Stomach (tissue), 4 donors: ENCODE measurements at regions not wholly inside any gene's neighbourhood (a gene's known extent, or its start where the extent isn't known, plus 50 kb on each side); places are given as distances from the start of the nearest gene placed in this dataset.

Experiments
- EP300 ChIP-seq: sonication (generic); formaldehyde crosslinking; IDR thresholded peaks from one replicate; pipeline ENCODE4 v1.6.1; 2017; ENCODE audit warnings: antibody characterized with exemption
- POLR2A ChIP-seq, 4 donors: fragments of 450-650 bp; IDR thresholded peaks; one replicate each; pipeline ENCODE4 v1.6.1; 2016; ENCODE audit warnings: antibody characterized with exemption in 4 of 4, control low read depth in 2 of 4, mild to moderate bottlenecking in 1 of 4, moderate library complexity in 1 of 4
- TF ChIP-seq, protein P1 (sequence below), 7 experiments: fragments of 450-650 bp in 4 of 7; fragments of 200-600 bp in 3 of 7; sonication (generic) in 3 of 7; IDR thresholded peaks; one replicate each; pipeline ENCODE4 v1.5.1; 2016 to 2019; ENCODE audit warnings: antibody characterized with exemption in 7 of 7, control low read depth in 2 of 7, mild to moderate bottlenecking in 1 of 7

DNA sequence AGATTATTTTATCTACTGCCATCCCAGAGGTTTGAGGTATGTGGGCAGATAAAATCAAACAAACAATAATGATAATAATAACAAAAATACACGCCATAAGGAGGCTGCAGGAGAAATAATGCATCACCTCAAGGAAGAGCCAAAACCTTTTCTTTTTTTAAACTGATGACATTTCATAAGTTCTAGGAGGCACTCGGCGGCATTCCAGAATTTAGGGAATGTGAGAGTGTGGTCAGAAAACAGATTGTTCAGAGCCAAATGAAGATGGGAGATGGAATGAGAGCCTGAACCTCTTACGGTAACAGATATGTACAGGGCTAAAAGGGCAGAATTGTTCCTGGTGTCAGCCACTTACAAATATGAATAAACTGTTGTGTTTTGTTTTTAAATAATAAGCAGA, 615.0 kb upstream of the CHD1 start:
- no peak for TF ChIP-seq EP300
- TF ChIP-seq POLR2A (IDR thresholded peaks at IDR 0.05), result no peak
- TF ChIP-seq, protein P1, sequence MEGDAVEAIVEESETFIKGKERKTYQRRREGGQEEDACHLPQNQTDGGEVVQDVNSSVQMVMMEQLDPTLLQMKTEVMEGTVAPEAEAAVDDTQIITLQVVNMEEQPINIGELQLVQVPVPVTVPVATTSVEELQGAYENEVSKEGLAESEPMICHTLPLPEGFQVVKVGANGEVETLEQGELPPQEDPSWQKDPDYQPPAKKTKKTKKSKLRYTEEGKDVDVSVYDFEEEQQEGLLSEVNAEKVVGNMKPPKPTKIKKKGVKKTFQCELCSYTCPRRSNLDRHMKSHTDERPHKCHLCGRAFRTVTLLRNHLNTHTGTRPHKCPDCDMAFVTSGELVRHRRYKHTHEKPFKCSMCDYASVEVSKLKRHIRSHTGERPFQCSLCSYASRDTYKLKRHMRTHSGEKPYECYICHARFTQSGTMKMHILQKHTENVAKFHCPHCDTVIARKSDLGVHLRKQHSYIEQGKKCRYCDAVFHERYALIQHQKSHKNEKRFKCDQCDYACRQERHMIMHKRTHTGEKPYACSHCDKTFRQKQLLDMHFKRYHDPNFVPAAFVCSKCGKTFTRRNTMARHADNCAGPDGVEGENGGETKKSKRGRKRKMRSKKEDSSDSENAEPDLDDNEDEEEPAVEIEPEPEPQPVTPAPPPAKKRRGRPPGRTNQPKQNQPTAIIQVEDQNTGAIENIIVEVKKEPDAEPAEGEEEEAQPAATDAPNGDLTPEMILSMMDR (IDR thresholded peaks at IDR 0.05), result no peak
